Head of caudate nucleus (tissue), 42 donors: ENCODE measurements at regions not wholly inside any gene's neighbourhood (a gene's known extent, or its start where the extent isn't known, plus 50 kb on each side); places are given as distances from the start of the nearest gene placed in this dataset.
"Not testable (repeated sequence)": the region's sequence is repeated elsewhere in the genome, so short reads cannot be mapped to it uniquely, and the experiment has no call there.

ENCODE experiments used
- DNase-seq, 42 donors: peaks; one replicate each; pipeline versions ENCODE4 v3.0.0 to v3.0.0-alpha.2; 2020 to 2021; ENCODE audit warnings: mixed read lengths in 7 of 42
- intact Hi-C: fragments of 100-400 bp; cut with DNase I; formaldehyde crosslinking; loops from one replicate; pipeline ENCODE4 v1.15.0; 2022

DNA sequence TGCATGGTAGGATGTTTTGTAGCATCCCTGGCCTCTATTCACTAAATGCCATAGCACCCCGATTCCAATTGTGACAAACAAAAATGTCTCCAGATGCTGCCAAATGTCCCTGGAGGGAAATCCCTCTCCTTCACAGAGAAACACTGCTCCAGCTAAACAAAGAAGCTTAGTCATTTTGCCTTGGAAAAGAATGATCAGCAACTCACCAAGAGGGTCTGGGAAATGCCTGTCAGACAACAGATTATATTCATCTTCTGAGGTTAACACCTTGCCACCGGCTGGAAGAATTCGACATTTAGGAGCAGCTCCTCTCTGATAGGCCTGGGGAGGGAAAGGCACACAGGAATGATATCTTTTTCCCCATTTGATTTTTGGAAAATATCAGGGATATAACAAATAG lies 84.4 kb downstream of the NIBAN1 start:
- intact Hi-C loops = no loop called here
- no peak for DNase-seq

GRCh38 chr1:184889166-184889565 lies 85.1 kb downstream of the NIBAN1 start:
- intact Hi-C loops = no loop called here

GRCh38 chr1:184888505-184888904 lies 85.8 kb downstream of the NIBAN1 start:
- DNase-seq = no peak
- intact Hi-C loops = no loop called here

More at GRCh38 chr1:184889166-184889565, 85.1 kb downstream of the NIBAN1 start:
- DNase-seq = no peak

DNA sequence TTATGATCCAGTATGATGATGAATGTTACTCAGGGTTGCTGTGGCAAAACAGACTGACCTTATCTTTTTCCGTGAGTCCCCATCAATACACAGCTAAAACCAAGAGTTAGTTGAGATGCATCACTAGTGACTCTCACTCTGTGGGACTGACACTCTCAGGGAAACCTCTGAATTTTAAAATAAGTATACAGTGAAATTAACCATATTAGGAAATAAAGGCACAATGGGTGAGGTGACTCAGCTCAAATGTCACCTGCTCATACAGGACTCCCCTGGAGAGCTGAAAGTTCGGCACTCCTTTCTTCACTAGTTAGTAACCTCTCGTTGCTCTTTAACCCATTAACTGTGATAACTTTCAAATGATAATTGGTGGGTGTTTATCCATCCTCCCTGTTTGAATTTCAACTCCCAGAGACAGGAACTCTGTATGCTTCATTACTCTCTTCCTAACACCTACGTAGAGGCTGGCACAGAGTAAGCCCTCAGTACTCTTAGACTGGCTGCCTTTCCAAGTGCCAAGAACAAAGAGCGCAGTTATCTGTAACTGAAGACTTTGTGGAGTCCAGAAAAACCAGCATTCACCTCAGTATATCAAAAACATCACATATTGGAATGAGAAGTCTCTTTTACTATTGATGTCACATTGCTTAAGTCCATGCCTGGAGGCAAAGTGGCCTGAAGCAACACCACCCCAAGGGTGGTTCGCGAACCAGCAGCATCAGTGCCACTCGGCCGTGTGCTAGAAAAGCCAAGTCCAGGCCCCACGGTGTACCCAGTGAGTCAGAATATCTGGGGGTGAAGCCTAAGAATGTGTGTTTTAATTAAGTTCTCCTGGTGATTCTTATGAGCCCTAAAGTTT lies 91.1 kb downstream of the NIBAN1 start:
- no peak for DNase-seq
- intact Hi-C loops = no loop called here

GRCh38 chr1:184881941-184882913 lies 92.1 kb downstream of the NIBAN1 start:
- intact Hi-C loops = no loop called here
- peak in 8 of 42 donors; percentile 14 to 59 (median 19) for DNase-seq

DNA sequence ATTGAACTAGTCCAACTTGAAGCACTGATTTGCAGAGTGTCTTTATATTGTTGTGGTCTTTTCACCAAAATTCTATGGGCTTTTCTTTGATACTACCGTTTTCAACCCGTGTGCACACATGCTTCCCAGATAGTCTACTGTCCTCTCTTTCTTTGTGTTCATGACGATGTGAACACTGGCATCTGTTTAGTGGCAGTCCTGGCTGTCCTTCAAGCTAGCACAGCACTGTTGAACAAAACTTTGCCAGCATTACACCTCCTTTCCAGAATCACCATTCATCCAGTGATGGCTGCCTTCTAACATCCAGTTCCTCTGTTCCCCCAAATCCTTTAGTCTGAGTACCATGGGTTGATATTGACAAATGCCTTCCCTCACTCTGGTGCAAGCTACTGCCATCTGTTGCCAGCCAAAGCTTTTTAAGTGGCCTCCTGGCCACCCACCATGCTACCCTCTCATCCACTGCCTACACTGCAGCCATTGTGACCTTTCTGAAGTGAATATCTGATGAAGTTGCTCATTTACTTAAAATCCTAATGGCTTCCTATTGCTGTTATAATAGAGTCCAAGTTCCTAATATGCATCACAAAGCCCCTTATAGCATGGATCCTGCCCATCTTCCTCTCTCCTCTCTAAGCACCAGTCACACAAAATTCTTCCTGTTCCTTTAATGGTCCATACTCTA lies 94.3 kb downstream of the NIBAN1 start:
- intact Hi-C loops = no loop called here

DNA sequence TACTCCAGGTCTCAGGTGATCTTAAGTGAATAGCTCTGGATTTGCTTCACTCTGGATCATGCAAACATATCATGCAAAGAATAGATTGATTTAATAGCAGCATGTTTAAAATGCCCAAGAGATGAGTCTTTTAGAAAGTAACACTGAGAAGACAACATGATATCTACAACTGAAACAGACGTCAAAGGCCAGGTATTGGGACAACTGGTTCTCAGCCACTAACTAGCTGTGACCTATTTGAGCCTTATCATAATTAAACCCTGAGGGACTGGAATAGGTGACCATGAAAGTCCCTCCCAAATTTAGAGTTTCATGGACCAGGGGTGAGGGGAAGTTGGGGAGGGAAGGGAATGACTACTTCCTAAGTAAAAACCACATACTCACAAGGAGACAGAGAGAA lies 95.7 kb downstream of the NIBAN1 start:
- no peak for DNase-seq
- intact Hi-C loops = no loop called here

More for the DNA sequence above, 94.3 kb downstream of the NIBAN1 start:
- no peak for DNase-seq

- intact Hi-C loops = no loop called here
- no peak for DNase-seq
These were observed 96.3 kb downstream of the NIBAN1 start for GRCh38 chr1:184878002-184878401.

DNA sequence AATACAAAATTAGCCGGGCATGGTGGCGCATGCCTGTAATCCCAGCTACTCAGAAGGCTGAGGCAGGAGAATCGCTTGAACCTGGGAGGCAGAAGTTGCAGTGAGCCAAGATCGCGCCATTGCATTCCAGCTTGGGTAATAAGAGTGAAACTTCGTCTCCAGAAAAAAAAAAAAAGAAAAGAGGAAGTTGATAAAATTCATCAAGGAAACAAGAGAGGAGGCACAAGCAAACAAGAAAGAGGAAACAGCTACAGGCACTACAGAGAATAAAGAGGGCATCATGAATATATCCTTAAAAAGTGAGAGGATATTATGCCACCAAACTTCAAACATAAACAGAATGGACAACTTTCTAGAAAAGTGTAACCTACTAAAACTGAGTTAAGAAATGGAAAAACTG lies 98.3 kb downstream of the NIBAN1 start:
- intact Hi-C loops, DNase-seq: not testable (repeated sequence)

DNA sequence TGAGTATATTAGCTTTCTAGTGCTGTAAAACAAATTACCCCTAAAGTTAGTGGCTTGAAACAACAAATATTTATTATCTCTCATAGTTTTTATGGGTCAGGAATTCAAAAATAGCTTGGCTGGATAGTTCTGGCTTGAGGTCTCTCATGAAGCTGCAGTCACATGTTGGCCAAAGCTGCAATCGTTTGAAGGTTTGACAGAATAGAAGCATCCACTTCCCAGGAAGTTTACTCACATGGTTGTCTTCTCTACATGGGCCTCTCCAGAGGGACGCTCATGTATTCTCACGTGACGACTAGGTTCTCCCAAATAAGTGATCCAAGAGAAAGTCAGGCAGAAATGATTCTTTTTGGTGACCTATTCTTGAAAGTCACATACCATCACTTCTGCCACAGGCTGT lies 99.1 kb downstream of the NIBAN1 start:
- intact Hi-C loops = no loop called here

GRCh38 chr1:184870319-184870718 lies 104.0 kb downstream of the NIBAN1 start:
- DNase-seq = no peak
- intact Hi-C loops = no loop called here

More for the DNA sequence above, 99.1 kb downstream of the NIBAN1 start:
- DNase-seq = no peak

DNA sequence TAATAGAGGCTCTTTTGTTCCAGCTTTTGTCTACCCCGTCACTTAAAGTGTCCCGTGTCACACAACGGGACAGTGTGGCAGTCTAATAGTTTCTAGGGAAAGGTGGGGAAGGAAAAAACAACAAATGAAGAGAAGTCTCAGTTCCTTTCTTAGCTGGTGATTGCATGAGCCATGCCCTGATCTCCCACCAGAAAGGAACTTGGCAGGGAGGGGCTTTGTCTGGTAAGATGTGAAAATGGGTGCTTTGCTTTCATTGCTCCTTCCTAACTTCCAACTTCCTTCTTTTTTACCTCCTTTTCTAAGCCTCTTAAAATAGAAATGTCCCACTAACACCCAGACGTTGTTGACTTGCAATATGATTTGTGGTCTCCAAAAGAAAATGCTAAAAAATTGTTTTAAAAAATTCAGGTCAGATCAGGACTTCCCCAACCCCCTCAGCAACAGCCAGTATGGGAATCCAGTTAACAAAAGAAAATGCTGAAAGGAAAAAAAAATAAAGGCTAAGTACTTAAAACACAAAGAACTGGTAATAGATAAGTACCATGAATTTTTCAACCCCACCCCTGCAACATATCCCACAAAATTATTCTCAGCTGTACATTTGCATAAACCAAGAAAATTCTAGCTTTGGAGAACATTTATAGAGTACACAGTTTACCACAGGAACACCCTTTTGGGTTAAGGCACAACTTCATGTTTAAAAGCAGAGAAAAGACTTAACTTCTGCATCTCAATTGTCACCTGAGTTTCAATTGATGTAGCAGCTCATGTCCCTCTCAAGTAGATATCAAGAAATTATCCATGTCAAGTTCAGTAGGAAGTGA lies 106.2 kb downstream of the NIBAN1 start:
- intact Hi-C loops = no loop called here
- DNase-seq = no peak

GRCh38 chr1:184866991-184867788 lies 107.1 kb downstream of the NIBAN1 start:
- intact Hi-C loops = no loop called here
- no peak for DNase-seq

GRCh38 chr1:184866586-184866985 lies 107.7 kb downstream of the NIBAN1 start:
- intact Hi-C loops = no loop called here
- DNase-seq = no peak

GRCh38 chr1:184865831-184866230 lies 108.5 kb downstream of the NIBAN1 start:
- DNase-seq = no peak

DNA sequence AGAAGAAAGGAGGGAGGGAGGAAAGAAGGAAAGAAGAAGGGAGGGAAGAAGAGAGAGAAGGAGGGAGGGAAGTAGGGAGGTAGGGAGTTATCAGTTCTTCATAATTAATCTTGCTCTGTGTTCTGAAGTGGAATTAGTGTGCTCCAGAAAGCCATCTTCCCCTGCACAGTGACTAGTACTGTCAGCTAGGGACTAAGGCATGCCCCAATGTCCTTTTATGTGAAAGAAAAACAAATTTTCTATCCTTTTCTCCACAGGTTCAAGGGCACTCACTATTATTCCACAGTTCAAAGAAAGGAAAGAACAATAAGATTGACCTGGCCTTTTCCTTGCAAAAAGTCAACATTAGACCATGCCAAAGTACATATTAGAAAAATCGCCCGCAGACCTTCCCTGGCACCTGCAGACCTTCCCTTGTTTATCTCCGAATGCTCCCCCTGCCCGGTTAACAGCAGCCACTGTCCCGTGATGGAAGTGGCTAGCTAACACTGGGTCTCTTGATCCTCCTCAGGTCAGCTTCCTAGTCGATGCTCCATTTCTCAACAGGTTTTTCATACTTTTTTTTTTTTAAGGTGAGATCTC lies 107.2 kb upstream of the EDEM3 start:
- no peak for DNase-seq
- intact Hi-C loops = no loop called here

More at GRCh38 chr1:184865831-184866230, 108.5 kb downstream of the NIBAN1 start:
- intact Hi-C loops = no loop called here
